Pons (tissue), 1 donor: ENCODE measurements at regions not wholly inside any gene's neighbourhood (a gene's known extent, or its start where the extent isn't known, plus 50 kb on each side); places are given as distances from the start of the nearest gene placed in this dataset.
A peak's percentile ranks its signal among the peaks of the same experiment; 100 is the strongest.

ENCODE experiments used
- DNase-seq: peaks from one replicate; pipeline ENCODE4 v3.0.0-alpha.2; 2016; ENCODE audit warnings: low spot score

DNA sequence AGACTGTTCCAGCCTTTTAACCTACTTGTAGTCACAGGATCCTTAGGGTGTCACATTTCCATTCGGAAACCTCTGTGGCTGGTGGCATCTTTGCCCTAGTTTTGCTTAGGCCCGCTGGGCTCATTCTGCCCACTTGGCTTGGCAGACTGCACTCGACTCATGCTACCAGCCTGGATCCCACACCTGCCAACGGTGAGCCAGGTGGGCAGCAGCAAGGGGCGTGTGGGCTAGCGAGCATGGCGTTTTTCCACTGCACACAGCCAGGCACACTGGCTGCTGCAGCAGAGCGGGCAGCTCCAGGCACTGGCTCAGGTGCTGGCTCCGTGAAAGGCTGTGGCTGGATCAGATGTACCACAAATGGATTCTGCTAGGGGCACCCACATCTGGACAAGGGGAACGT is 838.2 kb downstream of the SLITRK6 start:
- DNase-seq, result no peak

DNA sequence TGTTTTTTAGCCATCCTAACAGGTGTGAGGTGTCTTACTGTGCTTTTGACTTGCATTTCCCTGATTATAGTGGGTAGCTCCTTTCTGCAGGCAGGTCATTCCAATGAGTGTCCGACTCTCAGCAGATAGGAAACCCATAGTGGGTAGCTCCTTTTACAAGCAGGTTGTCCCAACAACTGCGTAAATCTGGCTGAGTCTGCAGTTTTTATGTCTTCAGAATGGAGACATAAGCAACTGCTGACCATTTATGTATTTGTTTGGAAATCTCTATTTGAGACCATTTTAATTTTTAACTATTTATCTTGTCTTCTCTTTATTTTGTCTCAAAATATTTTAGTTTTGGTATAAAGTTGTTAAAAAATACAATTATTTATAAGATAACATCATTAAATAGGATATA is 839.4 kb downstream of the SLITRK6 start:
- no peak for DNase-seq

DNA sequence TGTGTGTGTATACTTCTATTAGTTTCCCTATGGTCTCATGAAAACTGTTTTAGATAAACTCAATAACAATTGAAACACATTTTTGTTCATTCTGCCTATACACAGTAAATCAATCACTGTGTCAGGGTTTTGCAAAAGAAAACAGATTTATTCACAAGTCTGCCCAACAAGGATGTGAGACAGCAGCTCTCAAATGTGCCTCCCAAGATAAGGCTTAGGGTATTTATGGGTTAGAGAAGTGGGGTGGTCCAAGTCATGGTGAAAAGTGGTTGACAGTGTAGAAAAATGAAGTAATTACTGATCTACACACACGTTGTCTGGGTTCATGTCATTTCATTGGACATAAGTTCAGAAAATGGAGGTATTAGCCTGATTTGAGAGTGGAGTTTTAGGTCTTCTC is 844.6 kb downstream of the SLITRK6 start:
- DNase-seq, result no peak

DNA sequence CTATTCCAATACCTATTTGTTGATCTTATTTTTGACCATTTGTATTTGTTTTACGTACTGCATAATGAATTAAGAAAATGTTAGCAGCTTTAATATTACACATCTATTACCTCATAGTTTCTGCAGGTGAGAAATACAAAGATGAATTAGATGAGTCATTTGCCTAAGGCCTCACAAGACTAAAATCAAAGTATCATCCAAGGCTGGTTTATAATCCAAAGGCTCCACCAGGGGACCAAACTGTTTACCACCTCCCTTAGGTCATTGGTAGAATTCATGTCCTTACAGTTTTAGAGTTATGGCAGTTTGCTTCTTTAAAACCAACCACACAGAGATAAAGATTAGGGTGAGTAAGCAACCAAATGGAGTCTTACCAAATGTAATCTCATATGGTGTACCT is 848.1 kb downstream of the SLITRK6 start:
- no peak for DNase-seq

DNA sequence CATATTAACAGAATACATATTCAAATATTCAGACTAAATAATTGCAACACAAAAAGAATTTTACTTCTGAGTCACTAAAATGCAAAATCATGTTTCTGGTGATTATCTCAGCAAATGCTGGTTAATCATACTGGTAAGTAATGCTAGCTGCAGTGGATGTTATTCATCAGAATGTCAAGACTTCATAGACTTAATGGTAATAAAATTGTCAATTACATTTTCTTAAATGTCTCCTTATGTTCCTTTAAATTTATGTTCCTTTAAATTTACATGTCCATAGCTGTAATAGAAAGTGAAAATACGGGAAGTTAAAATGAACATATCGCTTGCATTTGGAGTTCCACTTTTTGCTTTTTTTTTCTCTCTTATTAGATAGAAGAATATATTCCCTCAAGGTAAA is 853.0 kb downstream of the SLITRK6 start:
- DNase-seq, result no peak

DNA sequence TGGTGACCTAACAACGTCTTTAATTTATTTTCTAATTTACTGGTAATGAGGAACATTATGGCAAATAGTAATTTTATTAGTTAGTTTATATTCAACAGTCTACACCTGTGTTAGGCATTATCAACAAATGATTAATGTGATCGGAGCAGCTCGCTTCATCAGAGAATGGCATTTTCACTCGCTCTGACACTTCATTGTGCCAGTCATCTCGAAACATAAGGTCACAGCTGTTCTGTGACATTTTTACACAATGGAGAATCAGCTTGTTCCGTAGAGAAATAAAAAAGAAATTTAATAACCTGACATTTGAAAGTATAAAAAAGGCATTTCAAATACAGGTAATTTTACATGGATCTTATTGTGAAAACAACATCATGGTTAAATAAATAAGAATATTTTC is 858.4 kb downstream of the SLITRK6 start:
- no peak for DNase-seq

DNA sequence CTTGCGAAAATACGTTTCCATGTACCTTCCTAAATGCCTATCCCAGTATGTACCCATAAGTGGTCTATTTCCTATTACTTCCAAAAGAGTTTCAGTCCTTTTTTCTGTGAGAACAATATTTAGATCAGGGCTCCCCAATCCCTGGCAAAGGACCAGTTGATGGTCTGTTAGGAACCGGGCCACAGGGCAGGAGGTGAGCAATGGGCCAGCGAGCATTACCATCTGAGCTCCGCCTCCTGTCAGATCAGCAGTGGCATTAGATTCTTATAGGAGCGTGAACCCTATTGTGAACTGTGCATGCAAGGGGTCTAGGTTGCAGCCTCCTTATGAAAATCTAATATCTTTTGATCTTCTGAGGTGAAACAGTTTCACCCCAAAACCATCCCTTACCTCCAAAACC is 859.1 kb downstream of the SLITRK6 start:
- no peak for DNase-seq

DNA sequence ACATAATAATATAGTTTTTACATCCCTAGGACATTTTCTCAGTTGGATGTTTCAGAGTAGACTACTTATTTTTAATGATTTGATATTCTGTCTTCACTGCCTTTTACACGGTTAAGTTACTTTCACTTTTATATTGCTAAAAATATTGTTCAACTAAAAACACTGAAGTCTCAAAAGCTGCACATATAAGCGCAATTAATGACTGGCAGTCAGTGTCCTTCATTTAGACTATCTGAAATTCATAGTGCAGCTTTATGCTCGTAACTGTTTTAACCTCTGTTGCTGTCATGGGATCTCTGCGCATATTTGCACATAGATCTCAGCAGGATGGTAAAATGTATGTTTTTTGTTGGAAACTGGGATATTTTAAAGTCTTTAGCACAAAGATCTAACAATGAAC is 864.3 kb downstream of the SLITRK6 start:
- DNase-seq, result no peak

DNA sequence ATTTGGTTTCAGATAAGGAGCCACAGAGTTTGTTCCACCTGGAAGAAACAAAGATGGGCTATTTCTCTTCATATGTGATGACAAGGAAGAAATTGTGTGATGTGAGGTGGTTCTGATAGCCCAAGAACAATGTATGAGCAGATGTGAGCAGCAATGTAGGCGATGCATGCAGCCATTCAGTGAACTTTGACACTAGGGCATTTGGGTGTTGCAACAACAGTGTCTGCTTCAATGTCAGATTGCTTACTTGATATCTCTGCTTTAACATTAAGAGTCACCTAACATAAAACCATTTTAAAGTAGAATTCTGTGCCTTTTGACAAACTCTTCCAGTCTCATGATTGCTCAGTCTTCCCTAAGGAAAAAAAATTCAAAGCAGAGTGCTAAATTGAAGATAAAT is 865.4 kb downstream of the SLITRK6 start:
- DNase-seq, result no peak

DNA sequence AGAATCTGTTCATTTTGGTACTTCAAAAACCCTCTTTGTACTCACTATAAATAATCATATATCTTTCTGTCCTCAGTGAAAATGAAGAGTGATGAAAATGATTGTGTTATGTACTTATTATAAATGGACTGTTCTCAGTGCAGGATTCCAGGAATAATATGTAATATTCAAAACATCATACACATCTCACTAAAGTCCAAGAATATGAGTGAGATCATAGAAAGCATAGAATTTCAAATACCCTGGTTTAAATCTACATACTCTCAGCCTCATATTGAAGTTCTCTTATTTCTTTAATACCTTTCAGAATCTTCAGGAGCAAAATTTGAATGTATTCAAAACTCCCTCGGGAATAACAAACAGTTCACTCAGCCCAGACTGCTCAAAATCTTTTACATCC is 868.0 kb downstream of the SLITRK6 start:
- DNase-seq, result no peak

DNA sequence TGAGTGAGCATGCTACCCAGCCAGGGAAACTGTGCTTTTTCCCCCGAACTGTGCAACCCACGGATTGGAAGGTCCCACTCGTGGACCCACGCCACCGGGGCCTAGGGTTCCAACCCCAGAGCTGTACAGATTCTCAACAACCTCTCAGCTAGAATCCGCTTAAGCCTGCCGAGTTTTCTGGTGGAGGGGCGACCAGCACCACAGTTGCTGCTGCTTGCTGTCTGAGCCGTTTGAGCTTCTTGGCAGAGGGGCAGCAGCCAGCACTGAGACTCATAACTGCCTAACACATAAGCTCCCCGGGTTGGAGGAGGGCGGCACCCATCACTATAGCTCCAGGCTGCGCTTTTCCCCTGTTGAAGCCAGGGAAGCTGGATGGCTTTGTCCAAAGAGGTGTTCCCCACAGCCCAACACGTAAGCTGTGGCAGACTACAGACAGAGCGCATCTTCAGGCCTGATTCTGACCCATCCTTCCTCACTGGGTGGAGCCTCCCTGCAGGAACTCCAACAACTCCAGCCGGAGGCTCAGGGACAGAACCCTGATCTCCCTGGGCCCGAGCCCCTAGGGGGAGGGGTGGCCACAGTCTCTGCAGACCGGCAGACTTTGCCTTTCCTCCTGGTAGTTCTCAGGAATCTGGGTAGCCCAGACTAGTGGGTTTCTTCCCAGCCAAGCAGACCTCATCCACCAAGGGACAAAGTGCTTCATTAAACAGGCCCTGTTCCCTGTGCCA is 871.6 kb downstream of the SLITRK6 start:
- DNase-seq, result no peak

DNA sequence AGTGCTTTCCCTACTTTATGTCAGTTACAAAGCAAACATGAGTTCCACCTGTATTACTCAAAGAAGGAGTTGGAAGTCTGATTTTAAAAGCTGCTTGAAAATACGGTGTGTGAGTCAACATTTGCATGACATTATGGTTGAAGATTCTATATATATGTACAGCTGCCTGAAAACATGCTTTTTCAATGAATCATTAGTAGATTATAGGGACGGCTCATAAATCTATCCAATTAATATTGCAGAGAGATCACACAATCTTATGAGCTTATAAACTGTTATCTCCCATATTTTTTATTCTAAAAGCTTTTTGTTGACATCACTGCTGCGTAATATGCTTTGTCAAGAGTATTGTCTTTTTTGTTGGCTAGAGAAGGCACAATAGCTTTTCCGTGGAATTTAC is 873.8 kb downstream of the SLITRK6 start:
- DNase-seq, result no peak

DNA sequence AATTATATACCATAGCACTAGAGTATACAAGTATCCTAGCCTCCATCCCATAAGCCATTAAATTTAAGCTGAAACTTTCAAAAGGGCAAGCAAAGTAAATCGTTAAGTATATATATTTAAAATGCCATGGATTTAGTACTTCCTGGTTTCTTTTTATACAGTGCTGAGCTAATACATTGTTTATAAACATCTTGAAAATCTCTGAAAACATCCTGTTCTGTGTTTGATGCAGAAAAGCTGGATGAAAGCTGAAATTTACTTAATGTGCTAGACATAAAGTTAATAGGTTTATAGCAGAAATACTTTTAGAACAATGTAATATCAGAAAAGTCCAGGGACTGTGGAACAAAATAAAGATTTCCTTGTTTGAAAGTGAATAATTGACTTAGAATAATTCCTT is 875.4 kb downstream of the SLITRK6 start:
- no peak for DNase-seq

DNA sequence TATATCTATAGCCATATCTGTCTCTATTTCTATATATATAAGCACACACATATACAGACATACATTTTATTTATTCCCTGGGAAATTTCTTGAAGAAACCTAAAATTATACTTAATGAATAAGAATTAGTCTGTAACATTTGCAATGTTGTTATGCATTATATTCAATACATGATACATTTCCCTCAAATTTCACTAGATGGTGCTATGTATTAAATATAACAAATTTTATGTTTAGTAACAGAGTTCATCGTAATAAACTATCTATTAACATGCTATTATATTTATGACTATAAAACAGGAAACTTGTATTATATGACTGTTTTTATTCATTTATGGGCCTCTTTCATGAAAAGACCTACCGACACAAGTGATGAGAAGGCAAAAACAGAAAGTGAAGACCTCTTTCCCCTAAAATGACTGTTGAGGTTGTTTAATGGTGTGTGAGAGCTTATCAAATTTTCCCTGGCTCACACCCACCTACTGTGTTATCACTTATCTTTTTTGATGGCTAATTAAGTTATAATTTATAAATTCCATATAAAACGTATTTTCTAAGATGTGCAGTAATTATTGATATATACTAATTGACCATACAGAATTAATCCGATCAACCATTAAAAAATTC is 881.9 kb downstream of the SLITRK6 start:
- peak; percentile 76 for DNase-seq

DNA sequence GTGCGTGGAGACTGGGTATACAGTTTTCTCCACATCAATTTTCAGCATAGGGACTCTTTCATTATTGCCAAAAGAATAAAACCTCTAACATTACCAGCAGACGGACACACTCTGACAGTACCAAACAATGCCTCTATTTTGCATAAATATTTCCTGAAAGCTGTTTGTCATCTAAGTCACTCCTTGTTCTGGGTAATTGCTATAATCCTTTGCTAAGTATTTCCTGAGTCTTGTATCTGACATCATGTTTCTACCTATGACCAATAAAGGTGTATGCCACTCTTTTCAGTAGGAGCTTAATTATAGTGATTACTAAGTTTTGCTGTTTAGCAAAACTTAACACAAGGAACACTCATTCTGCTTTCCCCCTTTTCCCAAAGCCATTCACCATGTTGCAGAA is 886.5 kb downstream of the SLITRK6 start:
- no peak for DNase-seq

DNA sequence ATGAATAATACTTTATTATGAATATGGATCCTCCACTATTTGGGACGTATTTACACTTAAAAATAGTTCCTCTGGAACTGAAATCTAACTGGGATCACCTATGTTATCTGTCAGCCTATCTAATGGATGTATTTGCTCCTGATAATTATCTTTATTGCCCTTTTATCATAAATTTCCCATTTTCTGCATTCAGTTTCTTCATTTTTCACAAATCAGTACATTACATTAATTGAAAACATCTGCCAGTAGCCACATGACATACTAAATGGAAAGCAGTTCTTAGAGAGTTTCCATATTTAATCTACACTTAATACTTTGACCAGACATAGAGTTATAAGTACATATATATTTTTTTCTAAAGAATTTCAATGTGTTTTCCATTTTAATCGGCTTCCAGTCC is 888.8 kb downstream of the SLITRK6 start:
- no peak for DNase-seq

DNA sequence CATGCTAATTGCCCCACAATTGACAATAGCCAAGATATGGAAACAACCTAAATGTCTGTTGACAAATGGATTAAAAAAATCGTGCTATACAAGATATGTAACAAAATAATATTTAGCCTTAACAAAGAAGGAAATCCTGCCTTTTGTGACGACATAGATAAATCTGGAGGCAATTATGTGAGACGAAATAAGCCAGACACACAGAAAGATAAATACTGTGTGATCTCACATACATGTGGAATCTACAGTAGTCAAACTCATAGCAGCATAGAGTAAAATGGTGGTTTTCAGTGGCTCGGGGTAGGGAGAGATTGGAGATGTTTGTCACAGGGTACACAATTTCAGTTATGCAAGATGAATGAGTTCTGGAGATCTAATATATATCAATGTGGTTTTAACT is 895.8 kb downstream of the SLITRK6 start:
- no peak for DNase-seq

DNA sequence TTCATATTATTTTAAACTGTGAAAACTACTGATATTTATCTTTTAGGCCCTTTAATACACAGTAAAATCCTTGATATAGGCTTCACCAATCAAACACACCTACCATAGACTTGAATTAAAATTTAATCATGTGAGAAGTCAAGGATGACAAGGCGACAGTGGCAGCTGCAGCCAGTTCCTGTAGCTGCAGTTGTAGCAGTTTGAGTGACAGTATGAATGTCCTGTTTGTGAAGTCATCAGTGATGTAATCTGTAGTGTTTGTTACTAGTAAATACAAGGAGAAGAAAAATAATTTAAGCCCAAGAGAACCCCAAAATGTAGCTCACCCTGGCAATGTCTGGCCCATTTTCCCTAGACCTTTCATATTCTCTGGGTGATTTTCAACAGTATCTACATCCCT is 897.0 kb downstream of the SLITRK6 start:
- DNase-seq, result no peak

DNA sequence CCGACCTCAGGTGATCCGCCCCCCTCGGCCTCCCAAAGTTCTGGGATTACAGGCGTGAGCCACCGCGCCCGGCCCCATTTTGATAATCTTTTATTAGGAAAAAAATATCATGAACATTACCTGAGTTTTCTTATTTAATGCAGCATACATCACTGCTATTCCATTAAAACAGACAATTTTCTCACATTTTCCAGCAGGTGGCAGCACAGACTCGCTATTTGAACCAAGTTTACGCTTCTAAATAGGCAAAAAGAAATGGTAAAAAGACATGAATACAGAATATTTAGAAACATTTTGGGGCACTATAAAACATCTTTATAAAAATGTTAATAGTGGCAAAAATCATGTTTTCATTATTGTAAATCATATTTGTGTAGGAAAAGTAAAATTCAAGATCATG is 903.1 kb downstream of the SLITRK6 start:
- DNase-seq, result peak; percentile 80

DNA sequence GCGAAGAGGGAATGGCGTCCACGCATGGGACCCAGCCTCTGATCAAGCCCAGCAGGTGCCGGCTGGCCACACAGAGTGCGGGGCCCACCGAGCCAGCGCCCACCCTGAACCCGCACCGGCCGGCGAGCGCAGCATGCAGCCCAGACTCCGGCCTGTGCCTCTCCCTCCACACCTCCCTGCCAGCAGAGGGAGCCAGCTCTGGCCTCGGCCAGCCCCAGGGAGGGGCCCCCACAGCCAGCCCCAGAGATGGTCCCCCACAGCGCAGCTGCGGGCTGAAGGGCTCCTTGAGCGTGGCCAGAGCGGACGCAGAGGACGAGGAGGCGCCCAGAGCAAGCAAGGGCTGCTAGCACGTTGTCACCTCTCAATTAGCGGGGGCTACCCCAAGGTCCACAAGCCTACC is 904.5 kb downstream of the SLITRK6 start:
- DNase-seq, result no peak

DNA sequence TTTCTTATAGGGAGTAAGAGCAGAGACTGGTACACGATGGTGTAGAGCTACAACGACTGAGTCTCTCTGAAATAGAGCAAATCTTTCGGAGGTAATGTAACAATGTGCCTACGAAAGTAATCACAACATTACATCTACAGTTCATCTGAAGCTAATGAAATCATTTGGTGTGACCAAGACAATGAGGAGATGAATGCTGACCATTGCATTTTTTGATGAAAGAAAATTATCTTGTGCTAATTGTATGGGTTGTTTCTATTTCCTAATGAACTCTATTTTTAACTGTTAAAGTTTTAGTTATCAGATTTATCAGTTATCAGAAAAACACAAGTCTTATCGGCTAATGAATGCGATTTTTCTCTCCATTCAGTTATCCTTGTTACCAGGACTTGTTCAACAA is 913.4 kb downstream of the SLITRK6 start:
- DNase-seq, result no peak

DNA sequence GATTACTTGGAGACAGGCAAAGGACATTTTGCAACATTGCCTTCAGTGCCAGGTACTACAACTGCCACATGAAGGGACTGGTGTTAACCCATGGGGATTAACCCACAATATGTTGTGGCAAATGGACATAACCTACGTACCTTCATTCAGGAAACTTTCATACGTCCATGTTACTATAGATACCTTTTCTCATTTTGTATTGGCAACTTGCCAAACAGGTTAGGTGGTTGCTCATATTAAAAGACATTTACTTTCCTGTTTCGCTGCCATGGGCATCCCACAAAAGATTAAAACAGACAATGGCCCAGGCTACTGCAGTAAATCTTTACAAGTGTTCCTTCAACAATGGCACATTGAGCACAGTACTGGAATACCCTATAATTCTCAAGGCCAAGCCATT is 925.3 kb downstream of the SLITRK6 start:
- DNase-seq, result no peak

DNA sequence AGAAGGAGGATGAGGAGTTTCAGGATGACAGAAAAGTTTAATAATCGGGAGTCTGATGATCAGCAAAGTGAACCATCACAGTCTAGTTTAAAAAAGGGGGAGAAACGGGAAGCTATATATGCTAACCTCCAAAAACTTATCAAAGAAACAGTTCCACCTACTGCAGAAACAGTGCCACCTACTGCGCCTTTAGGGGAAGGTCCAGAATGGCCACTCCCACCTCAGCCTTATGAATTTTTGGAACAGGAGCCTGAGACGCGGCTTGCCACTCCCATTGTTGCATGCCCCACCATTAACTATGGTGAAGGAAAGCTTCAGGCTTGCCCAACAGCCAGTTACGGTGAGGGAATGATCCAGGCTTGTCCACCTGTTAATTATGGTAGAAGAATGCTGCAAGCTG is 929.0 kb downstream of the SLITRK6 start:
- DNase-seq, result no peak

DNA sequence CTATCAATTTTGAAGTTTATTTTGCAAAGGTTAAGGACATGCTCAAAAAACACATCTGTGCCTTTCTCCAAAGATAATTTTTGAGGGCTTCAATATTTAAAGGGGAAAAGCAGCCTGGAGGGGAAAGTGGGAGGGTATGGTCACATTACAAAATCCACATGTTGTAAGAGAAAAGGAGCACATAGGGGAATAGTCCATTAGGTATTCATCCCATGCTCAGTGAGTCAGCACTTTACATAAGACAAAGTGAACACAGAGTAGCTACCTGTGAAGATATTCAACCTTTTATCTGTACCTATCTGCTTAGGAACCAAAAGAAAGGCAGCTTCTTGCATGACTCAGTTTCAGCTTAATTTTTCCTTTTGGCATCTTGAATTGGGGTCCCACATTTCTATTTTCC is 932.0 kb downstream of the SLITRK6 start:
- DNase-seq, result no peak
